ENCODE measurements at regions not wholly inside any gene's neighbourhood (a gene's known extent, or its start where the extent isn't known, plus 50 kb on each side); places are given as distances from the start of the nearest gene placed in this dataset.

DNA sequence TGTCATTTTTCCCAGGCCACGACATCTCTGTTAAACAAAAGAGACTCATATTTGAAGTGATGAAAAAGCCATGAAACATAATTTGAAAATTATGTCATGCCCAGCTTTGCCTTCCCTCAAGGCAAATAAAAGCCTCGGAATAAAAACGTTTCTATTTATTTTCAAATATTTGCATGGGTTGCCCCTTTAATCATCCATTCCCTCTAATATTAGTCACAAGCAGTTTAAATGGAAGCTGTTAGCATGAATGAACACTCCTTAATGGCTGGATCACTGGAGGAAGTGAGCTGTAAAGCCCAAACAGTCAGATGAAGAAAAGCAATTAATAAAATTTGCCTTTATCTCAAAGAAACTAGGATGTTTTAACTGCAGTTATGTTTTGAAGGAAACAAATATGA is 69.3 kb upstream of the STMND1 start:
- H3K27me3 ChIP-seq (ENCODE audit: control insufficient read depth in 2 of 2, insufficient read depth in 2 of 2, low read length in 2 of 2), result peaks cover 5 to 13% of the 10 kb centered on the region in 2 experiments
- H3K36me3 ChIP-seq (ENCODE audit: control insufficient read depth in 2 of 2, extremely low read depth in 1 of 2, insufficient read depth in 2 of 2, low read length in 2 of 2), result no peaks in the 10 kb centered on the region
- peak overlapping the region; percentile 8 for H3K9ac ChIP-seq (replicated peaks; ENCODE audit: extremely low read depth, insufficient read depth, low read length)
- H3K9me3 ChIP-seq (replicated peaks; ENCODE audit: control insufficient read depth, insufficient read depth, low read length), result no peaks in the 10 kb centered on the region
- dilution Hi-C loops (cut with MboI; ENCODE audit: extremely low pct_ligation_motif_present, low sequenced_read_pairs), result no loop called here
- ChIA-PET POLR2A (no interaction called here), CTCF (interaction anchor here (0.7 to 2.0 kb wide), 9 partner anchors 9 to 262 kb away, joined by 3 to 10 read pairs (median 6); no protein-coding TSS in a partner anchor)
- H3K4me2 ChIP-seq (ENCODE audit: insufficient read depth, low read length), result peak overlapping the region; percentile 45
- H3K27ac ChIP-seq (ENCODE audit: insufficient read depth, low read depth, low read length), result peak overlapping the region; percentile 69
- no peaks in the 10 kb centered on the region for H4K20me1 ChIP-seq (replicated peaks; ENCODE audit: control insufficient read depth, extremely low read depth, insufficient read depth, low read length)
- BruUV-seq (replicated peaks), result TSS peak; percentile 62
- intact Hi-C loops (cut with micrococcal nuclease), result loop anchor here (5.0 kb wide), 1 partner anchor 65 kb away; no protein-coding TSS in a partner anchor
- DNase-seq (ENCODE audit: low read depth, low spot score), result no peak
- H3K9me1 ChIP-seq (replicated peaks; ENCODE audit: control insufficient read depth, extremely low read depth, insufficient read depth, low read length), result no peaks in the 10 kb centered on the region
- H3K4me3 ChIP-seq (replicated peaks in 1 of 3; ENCODE audit: insufficient read depth in 1 of 3, low read depth in 1 of 3, low read length in 3 of 3), result no peak overlapping the region
- FAIRE-seq, result no peak
- H2AFZ ChIP-seq (ENCODE audit: low read depth, low read length), result peak overlapping the region; percentile 15
- H3K4me1 ChIP-seq (ENCODE audit: control insufficient read depth, extremely low read depth, insufficient read depth, low read length), result peaks cover 19% of the 10 kb centered on the region
- H3K79me2 ChIP-seq (ENCODE audit: control insufficient read depth, insufficient read depth, low read length), result no peaks in the 10 kb centered on the region
- TF ChIP-seq POLR2AphosphoS5 (IDR thresholded peaks at IDR 0.05; ENCODE audit: insufficient read depth, low read depth, low read length) (no peak), CTCF (IDR thresholded peaks at IDR 0.05; ENCODE audit: extremely low read depth in 1 of 2, insufficient read depth in 1 of 2, low read depth in 1 of 2, low read length in 2 of 2) (no peak), JUN (IDR thresholded peaks at IDR 0.05; ENCODE audit: borderline replicate concordance, insufficient read depth, insufficient read length, low read depth) (no peak), MYC (IDR thresholded peaks at IDR 0.05; ENCODE audit: low read depth, low read length) (no peak), FOS (IDR thresholded peaks at IDR 0.05; ENCODE audit: borderline replicate concordance, insufficient read depth, low read length) (no peak), GATA2 (IDR thresholded peaks at IDR 0.05; ENCODE audit: insufficient read depth, insufficient read length, low read depth, low read length) (no peak)

Measured in endothelial cell of umbilical vein (primary cell).